Suppressor macrophage treated with lipopolysaccharide for 1 hour (primary cell): ENCODE measurements at regions not wholly inside any gene's neighbourhood (a gene's known extent, or its start where the extent isn't known, plus 50 kb on each side); places are given as distances from the start of the nearest gene placed in this dataset.
"Not testable (repeated sequence)": the region's sequence is repeated elsewhere in the genome, so short reads cannot be mapped to it uniquely, and the experiment has no call there.

Experiments used
- DNase-seq, 3 donors: peaks; one replicate each; pipeline ENCODE4 v3.0.0-alpha.2; 2020 to 2022

GRCh38 chr2:4144731-4145130, 441.4 kb downstream of the DCDC2C start:
- DNase-seq = no peak

- no peak for DNase-seq
Observed at GRCh38 chr2:4151521-4151920, 448.1 kb downstream of the DCDC2C start.

DNA sequence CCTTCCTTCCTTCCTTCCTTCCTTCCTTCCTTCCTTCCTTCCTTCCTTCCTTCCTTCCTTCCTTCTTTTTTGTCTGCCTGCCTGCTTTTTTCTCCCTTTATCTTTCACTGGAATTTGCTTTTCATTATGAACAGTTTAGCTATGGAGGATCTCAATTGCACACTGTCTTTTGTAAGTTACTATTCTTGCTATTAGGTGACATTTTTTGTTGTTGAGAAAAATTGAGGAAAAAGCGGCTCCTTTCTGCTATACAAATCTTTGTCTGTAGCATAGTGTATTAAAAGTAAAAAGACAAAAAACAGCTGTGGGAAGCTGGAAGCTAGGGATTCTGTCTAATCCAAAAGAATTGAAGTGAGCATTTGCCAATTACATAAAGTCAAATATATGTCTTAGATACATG, 448.7 kb downstream of the DCDC2C start:
- DNase-seq = no peak

- DNase-seq = no peak
Observed at GRCh38 chr2:4168834-4169233, 465.5 kb downstream of the DCDC2C start.

DNA sequence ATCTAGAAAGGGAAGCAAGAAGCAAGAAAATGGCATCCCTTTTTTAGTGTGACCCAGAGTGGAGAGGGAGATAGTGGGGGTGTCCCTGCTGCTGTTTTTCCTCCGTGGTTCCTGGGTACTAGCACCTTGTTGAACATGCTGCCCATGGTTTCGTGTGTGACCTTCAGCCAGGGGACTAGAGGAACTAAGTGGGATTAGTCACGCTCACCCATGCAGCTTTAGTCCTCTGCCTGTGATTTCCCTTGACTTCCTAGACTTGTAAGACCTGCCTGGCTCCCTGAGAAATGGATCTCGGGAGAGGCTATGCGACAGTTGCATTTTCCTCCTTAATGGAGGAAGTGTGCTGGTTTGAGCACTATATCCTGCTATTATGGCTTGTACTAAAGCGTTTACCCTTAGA, 471.4 kb downstream of the DCDC2C start:
- peak in 1 of 3 donors; percentile 1 for DNase-seq

DNA sequence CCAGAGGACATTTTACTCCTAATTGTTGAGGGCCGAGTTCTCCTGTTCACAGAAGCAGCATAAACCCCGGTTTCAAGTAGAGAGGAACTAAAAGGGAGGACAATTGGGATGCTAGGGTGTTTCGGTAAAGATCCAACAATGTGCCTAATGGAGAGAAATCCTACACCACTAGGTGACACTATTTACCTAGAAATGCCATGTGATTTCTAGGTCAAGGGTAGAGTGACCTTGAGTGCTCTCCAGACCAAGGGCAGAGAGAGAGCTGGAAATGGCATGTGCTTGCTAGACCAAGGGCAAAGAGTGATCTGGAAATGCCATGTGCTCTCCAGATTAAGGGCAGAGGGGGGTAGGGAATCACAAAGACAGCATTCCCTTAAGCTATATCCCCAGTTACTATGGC, 472.0 kb downstream of the DCDC2C start:
- DNase-seq = no peak

DNA sequence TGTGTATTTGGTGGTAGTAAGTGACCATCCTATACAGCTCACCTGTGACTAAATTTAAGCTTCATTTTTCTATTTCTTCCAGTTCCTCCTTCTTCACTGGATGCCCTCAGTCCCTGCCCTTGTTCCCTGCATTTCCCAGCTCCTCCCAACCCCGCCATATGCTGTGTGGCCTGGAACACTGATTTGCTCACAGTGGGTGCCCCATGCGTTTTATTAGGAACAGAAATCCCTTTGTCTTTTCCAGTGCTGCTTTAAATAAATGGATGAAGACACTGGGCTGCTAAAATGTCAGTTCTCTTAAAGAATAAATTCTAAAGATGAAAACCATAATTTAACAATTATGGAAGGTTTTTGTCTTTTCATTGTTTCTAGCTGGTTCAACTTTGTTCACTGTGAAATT, 477.3 kb downstream of the DCDC2C start:
- DNase-seq = no peak

- DNase-seq = no peak
Observed at GRCh38 chr2:4181062-4181461, 477.7 kb downstream of the DCDC2C start.

GRCh38 chr2:4188561-4188960, 485.2 kb downstream of the DCDC2C start:
- DNase-seq = no peak

DNA sequence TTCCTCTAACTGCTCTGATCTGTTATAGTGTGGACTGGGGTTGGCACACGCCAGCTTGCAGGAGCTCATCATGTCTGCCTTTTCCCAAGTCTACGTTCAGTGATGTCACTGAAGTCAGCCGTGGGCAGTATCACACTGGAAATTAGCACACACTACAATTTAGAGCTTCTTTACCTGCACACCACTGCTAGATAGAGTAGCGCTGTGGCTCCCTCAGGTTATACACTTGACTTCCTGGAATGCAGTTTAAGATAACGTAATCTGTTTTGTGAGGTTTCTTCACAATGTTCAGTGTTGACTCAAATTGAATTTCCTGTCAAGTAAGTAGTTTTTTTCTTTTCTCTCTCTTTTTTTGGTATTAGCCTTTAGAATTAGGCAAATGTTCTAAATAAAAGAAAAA, 487.2 kb downstream of the DCDC2C start:
- DNase-seq = no peak

- DNase-seq = no peak
Observed at GRCh38 chr2:4192119-4192518, 488.7 kb downstream of the DCDC2C start.

DNA sequence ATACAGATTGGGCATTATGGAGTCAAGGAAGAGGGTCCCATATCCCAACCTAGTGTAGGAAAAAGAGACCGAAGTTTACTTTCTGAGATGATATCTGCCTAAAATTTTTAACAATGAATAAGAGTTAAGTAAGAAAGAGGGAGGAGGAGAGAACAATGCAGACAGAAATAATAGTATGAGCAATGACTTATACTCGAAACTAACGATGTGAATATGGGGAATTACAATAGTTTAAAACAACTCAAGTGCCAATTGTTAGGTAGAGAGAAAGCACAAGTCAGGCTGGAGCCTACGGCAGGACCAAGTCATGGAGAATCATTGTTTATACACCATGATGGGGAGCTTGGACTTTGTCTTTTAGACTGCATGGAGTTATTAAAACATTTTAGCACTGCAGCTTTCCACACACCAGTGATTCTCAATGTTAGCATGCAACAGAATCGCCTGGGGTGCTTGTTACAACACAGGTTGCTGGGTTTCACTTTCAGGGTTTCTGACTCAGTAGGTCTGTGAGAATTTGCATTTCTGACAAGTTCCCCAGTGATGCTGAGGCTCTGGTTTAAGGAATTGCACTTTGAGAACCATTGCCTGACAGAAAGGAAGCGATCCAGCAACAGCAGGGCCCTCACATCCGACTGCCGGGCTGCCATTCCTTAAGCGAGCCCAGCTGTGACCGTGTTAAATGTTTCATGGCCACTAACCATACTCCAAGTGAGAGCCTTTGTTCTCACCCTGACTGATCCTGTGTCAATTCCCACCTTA, 511.2 kb downstream of the DCDC2C start:
- no peak for DNase-seq

DNA sequence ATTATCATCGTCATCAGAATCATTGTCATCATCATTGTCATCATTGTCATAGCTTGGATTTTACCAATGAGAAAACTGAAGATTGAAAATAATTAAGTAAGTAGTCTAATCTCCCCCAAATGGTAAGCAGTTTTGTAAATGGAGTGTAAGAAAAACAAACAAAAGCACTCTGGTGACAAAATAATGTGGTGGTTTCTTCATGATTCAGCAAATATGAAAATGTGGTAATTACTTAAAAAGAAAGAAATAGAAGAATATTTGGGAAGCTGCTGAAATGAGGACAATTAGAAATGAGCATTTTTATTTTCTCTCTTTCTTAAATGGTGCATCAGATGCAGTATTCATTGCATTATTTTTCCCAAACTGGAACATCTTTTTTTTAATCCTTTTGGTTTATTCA, 514.4 kb downstream of the DCDC2C start:
- DNase-seq = no peak

DNA sequence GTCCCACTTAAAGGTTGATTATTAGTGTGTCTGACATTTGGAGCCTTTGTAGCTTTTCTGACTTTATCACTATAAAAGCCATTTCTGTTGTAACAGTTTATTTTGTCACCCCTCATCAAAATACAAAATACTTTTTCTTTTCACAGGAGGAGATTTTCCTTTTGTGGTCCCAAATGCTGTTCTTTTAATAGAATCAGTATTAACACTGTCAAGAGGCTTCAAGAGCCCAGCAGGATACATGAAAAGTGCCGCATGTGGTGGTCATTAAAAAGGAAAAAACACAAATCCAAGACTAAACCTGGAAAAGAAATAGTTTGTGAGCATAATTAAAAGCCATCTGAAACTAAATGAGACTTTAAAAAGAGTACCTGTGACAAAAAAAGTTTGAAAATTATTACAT, 515.7 kb downstream of the DCDC2C start:
- no peak for DNase-seq

- no peak for DNase-seq
Observed at GRCh38 chr2:4219571-4219970, 516.2 kb downstream of the DCDC2C start.

- DNase-seq = no peak
Observed at GRCh38 chr2:4221434-4221833, 518.1 kb downstream of the DCDC2C start.

DNA sequence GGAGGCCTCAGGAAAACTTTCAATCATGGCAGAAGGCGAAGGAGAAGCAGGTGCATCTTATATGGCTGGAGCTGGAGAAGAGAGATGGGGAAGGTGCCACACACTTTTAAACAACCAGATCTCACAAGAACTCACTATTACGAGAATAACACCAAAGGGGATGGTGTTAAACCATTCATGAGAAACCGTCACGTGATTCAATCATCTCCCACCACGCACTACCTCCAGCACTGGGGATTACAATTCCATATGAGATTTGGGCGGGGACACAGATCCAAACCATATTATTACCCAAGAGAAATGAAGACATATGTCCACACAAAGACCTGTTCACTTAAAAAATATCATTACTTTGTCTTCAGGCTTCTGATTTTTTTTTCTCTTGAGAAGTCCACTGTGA, 518.5 kb downstream of the DCDC2C start:
- no peak for DNase-seq

GRCh38 chr2:4244422-4244821, 541.0 kb downstream of the DCDC2C start:
- not testable (repeated sequence) for DNase-seq

DNA sequence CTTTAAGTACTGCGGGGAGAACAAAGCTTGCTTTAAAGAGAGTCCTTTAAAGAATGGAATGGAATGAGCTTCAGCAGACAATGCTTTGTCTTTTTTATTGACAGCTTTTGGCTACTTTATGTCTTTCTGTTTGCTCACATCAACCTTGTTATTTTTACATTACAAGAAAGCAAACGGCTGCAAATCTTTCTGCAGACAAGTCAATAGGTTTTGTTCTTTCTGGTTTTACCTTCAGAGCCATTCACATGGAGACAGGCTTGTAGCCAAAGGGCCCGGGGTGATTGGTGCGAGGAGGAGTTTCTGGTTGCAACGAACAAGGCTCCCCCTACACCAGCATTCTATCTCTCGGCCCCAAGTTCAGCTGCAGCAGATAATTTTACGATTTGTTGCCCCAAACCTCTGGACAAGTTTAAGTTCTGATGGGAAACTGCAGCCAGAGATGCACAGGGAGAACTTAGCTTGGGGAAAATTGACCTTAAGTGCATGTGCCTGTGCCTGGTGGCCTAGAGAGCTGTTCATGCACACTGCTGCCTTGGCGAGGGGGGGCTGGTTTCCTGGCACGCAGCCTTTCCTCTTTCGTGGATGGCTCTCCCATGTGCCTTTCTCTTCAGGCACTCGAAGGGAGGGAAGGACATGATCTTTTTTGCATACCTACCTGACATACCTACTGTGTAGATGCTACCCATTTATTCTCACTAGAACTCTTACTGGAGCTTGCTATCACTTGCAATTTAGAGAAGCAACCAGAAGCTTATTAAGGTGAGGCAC, 543.2 kb downstream of the DCDC2C start:
- no peak for DNase-seq

- DNase-seq = no peak
Observed at GRCh38 chr2:4247791-4248190, 544.4 kb downstream of the DCDC2C start.

GRCh38 chr2:4255491-4255890, 552.1 kb downstream of the DCDC2C start:
- no peak for DNase-seq

DNA sequence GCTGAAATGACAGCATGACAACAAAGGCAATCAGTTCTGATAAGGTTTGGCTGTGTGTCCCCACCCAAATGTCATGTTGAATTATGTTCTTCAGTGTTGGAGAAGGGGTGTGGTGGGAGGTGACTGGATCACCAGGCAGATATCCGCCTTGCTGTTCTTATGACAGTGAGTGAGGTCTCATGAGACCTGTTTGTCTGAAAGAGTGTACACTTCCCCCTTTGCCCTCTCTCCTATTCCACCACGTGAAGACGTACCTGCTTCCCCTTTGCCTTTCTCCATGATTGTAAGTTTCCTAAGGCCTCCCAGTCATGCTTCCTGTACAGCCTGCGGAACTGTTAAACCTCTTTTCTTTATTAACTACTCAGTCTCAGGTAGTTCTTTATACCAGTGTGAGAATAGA, 553.0 kb downstream of the DCDC2C start:
- DNase-seq = no peak

GRCh38 chr2:4258563-4258962, 555.2 kb downstream of the DCDC2C start:
- DNase-seq = no peak

GRCh38 chr2:4265936-4266335, 562.6 kb downstream of the DCDC2C start:
- no peak for DNase-seq

DNA sequence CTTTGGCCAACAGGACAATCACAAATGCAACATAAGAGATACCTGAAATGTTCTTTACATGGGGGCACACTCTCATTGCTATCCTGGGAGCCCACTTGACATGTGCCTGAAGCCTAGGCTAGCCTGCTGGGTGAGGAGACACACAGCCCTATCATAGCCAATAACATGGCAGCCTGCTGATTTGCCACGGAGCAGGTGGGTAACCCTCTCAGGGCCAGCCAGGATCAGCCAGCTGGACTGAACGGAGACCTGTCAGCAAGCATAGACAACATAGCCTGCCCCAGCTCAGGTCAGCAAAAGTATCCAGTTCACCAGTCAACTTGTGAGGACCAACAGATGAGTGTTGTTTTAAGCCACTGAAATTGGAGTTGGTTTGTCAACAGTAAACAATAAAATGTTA, 566.5 kb downstream of the DCDC2C start:
- DNase-seq = no peak
